PC-9 (cell line): ENCODE measurements at regions not wholly inside any gene's neighbourhood (a gene's known extent, or its start where the extent isn't known, plus 50 kb on each side); places are given as distances from the start of the nearest gene placed in this dataset.

Experiments
- EZH2 ChIP-seq: fragments of 200-600 bp; sonication (generic); IDR thresholded peaks from 2 replicates; pipeline ENCODE4 v1.8.0; 2017; ENCODE audit warnings: antibody characterized with exemption, low read depth
- TF ChIP-seq, protein P1 (sequence below): fragments of 200-600 bp; sonication (generic); conservative IDR thresholded peaks from 2 replicates; pipeline ENCODE4 v1.6.1; 2017; ENCODE audit warnings: mixed run types, antibody characterized with exemption, mild to moderate bottlenecking, moderate library complexity

DNA sequence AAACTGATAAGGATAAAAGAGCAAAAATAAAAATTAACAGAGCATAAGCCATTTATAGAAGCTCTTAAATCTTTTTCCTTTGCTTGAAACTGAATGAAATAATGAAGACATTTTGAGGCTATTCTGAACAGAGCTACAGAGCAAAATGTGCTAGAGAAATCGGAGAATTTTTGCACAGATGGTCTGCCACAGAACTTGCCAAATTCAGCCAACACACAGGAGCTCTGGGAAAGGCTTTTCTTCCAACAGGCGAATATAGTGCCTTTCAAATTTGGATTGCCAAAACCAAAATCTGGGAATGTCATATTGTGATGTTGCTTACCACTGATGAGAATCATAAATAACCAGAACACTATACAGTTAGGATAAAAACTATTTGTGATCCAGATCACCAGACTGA, 406.3 kb downstream of the RPL10L start:
- TF ChIP-seq, protein P1, sequence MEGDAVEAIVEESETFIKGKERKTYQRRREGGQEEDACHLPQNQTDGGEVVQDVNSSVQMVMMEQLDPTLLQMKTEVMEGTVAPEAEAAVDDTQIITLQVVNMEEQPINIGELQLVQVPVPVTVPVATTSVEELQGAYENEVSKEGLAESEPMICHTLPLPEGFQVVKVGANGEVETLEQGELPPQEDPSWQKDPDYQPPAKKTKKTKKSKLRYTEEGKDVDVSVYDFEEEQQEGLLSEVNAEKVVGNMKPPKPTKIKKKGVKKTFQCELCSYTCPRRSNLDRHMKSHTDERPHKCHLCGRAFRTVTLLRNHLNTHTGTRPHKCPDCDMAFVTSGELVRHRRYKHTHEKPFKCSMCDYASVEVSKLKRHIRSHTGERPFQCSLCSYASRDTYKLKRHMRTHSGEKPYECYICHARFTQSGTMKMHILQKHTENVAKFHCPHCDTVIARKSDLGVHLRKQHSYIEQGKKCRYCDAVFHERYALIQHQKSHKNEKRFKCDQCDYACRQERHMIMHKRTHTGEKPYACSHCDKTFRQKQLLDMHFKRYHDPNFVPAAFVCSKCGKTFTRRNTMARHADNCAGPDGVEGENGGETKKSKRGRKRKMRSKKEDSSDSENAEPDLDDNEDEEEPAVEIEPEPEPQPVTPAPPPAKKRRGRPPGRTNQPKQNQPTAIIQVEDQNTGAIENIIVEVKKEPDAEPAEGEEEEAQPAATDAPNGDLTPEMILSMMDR = no peak
- no peak for TF ChIP-seq EZH2
